ENCODE measurements at regions not wholly inside any gene's neighbourhood (a gene's known extent, or its start where the extent isn't known, plus 50 kb on each side); places are given as distances from the start of the nearest gene placed in this dataset.
"Not testable (repeated sequence)": the region's sequence is repeated elsewhere in the genome, so short reads cannot be mapped to it uniquely, and the experiment has no call there.

GRCh38 chr10:109743574-109743973, 179.7 kb downstream of the XPNPEP1 start:
- Mint-ChIP-seq H3K27me3 (peaks cover 4% of the 10 kb centered on the region), H3K4me3 (no peak overlapping the region), H3K27ac (no peak overlapping the region), H3K9me3 (no peaks in the 10 kb centered on the region), H3K36me3 (ENCODE audit: low read depth) (no peaks in the 10 kb centered on the region), H3K4me1 (no peaks in the 10 kb centered on the region)
- ATAC-seq (no peak), DNase-seq (no peak)

GRCh38 chr10:109743146-109743545, 180.2 kb downstream of the XPNPEP1 start:
- no peaks in the 10 kb centered on the region for H3K4me1 Mint-ChIP-seq
- no peaks in the 10 kb centered on the region for H3K9me3 Mint-ChIP-seq
- H3K36me3 Mint-ChIP-seq (ENCODE audit: low read depth), result no peaks in the 10 kb centered on the region
- DNase-seq (no peak), ATAC-seq (no peak)
- H3K27ac Mint-ChIP-seq, result no peak overlapping the region
- H3K4me3 Mint-ChIP-seq, result no peak overlapping the region
- peaks cover 6% of the 10 kb centered on the region for H3K27me3 Mint-ChIP-seq

- Mint-ChIP-seq H3K4me1 (no peaks in the 10 kb centered on the region), H3K27ac (no peak overlapping the region), H3K4me3 (no peak overlapping the region), H3K9me3 (no peaks in the 10 kb centered on the region), H3K27me3 (peaks cover 6% of the 10 kb centered on the region), H3K36me3 (ENCODE audit: low read depth) (no peaks in the 10 kb centered on the region)
- DNase-seq, result no peak
- no peak for ATAC-seq
These were observed 181.6 kb downstream of the XPNPEP1 start for GRCh38 chr10:109741712-109742111.

GRCh38 chr10:109740436-109740835, 182.9 kb downstream of the XPNPEP1 start:
- no peak overlapping the region for H3K4me3 Mint-ChIP-seq
- H3K36me3 Mint-ChIP-seq (ENCODE audit: low read depth), result no peaks in the 10 kb centered on the region
- no peak overlapping the region for H3K27ac Mint-ChIP-seq
- DNase-seq (no peak), ATAC-seq (no peak)
- H3K9me3 Mint-ChIP-seq, result no peaks in the 10 kb centered on the region
- H3K27me3 Mint-ChIP-seq, result peaks cover 6% of the 10 kb centered on the region
- H3K4me1 Mint-ChIP-seq, result no peaks in the 10 kb centered on the region

- ATAC-seq (no peak), DNase-seq (no peak)
- Mint-ChIP-seq H3K36me3 (ENCODE audit: low read depth) (no peaks in the 10 kb centered on the region), H3K27ac (no peak overlapping the region), H3K4me1 (no peaks in the 10 kb centered on the region), H3K4me3 (no peak overlapping the region), H3K9me3 (no peaks in the 10 kb centered on the region), H3K27me3 (peaks cover 6% of the 10 kb centered on the region)
These were observed 185.7 kb downstream of the XPNPEP1 start for GRCh38 chr10:109737626-109738025.

- H3K27ac Mint-ChIP-seq, result no peak overlapping the region
- no peaks in the 10 kb centered on the region for H3K4me1 Mint-ChIP-seq
- no peak for ATAC-seq
- no peak overlapping the region for H3K4me3 Mint-ChIP-seq
- H3K9me3 Mint-ChIP-seq, result no peaks in the 10 kb centered on the region
- H3K36me3 Mint-ChIP-seq (ENCODE audit: low read depth), result no peaks in the 10 kb centered on the region
- no peak for DNase-seq
- peaks cover 6% of the 10 kb centered on the region for H3K27me3 Mint-ChIP-seq
These were observed 186.3 kb downstream of the XPNPEP1 start for GRCh38 chr10:109737009-109737408.

- no peak overlapping the region for H3K27ac Mint-ChIP-seq
- no peak for ATAC-seq
- no peaks in the 10 kb centered on the region for H3K36me3 Mint-ChIP-seq (ENCODE audit: low read depth)
- no peaks in the 10 kb centered on the region for H3K4me1 Mint-ChIP-seq
- no peak overlapping the region for H3K4me3 Mint-ChIP-seq
- H3K9me3 Mint-ChIP-seq, result no peaks in the 10 kb centered on the region
- H3K27me3 Mint-ChIP-seq, result peaks cover 6% of the 10 kb centered on the region
- no peak for DNase-seq
These were observed 187.5 kb downstream of the XPNPEP1 start for GRCh38 chr10:109735776-109736175.

- no peaks in the 10 kb centered on the region for H3K4me1 Mint-ChIP-seq
- H3K36me3 Mint-ChIP-seq (ENCODE audit: low read depth), result no peaks in the 10 kb centered on the region
- H3K27ac Mint-ChIP-seq, result no peak overlapping the region
- H3K9me3 Mint-ChIP-seq, result no peaks in the 10 kb centered on the region
- no peak overlapping the region for H3K4me3 Mint-ChIP-seq
- no peak for ATAC-seq
- no peaks in the 10 kb centered on the region for H3K27me3 Mint-ChIP-seq
- no peak for DNase-seq
These were observed 190.9 kb downstream of the XPNPEP1 start for GRCh38 chr10:109732254-109732965.

GRCh38 chr10:109729895-109730294, 193.4 kb downstream of the XPNPEP1 start:
- not testable (repeated sequence) for H3K9me3 Mint-ChIP-seq; DNase-seq; H3K36me3 Mint-ChIP-seq (ENCODE audit: low read depth); H3K27me3 Mint-ChIP-seq; H3K27ac Mint-ChIP-seq; H3K4me1 Mint-ChIP-seq; ATAC-seq; H3K4me3 Mint-ChIP-seq

GRCh38 chr10:109727436-109727835, 195.9 kb downstream of the XPNPEP1 start:
- no peaks in the 10 kb centered on the region for H3K36me3 Mint-ChIP-seq (ENCODE audit: low read depth)
- no peaks in the 10 kb centered on the region for H3K9me3 Mint-ChIP-seq
- ATAC-seq (no peak), DNase-seq (no peak)
- H3K27me3 Mint-ChIP-seq, result no peaks in the 10 kb centered on the region
- H3K4me1 Mint-ChIP-seq, result no peaks in the 10 kb centered on the region
- no peak overlapping the region for H3K27ac Mint-ChIP-seq
- H3K4me3 Mint-ChIP-seq, result no peak overlapping the region

- Mint-ChIP-seq H3K36me3 (ENCODE audit: low read depth) (no peaks in the 10 kb centered on the region), H3K4me3 (no peak overlapping the region), H3K27me3 (no peaks in the 10 kb centered on the region), H3K27ac (no peak overlapping the region), H3K4me1 (no peaks in the 10 kb centered on the region), H3K9me3 (no peaks in the 10 kb centered on the region)
- ATAC-seq, result no peak
- no peak for DNase-seq
These were observed 196.8 kb downstream of the XPNPEP1 start for GRCh38 chr10:109726473-109726872.

GRCh38 chr10:109723305-109723704, 200.0 kb downstream of the XPNPEP1 start:
- ATAC-seq (no peak), DNase-seq (no peak)

GRCh38 chr10:109721453-109722064, 201.8 kb downstream of the XPNPEP1 start:
- Mint-ChIP-seq H3K4me3 (no peak overlapping the region), H3K9me3 (no peaks in the 10 kb centered on the region), H3K4me1 (no peaks in the 10 kb centered on the region), H3K36me3 (ENCODE audit: low read depth) (no peaks in the 10 kb centered on the region), H3K27ac (no peak overlapping the region), H3K27me3 (no peaks in the 10 kb centered on the region)
- ATAC-seq (no peak), DNase-seq (no peak)

More at GRCh38 chr10:109723305-109723704, 200.0 kb downstream of the XPNPEP1 start:
- Mint-ChIP-seq H3K36me3 (ENCODE audit: low read depth) (no peaks in the 10 kb centered on the region), H3K4me1 (no peaks in the 10 kb centered on the region), H3K9me3 (no peaks in the 10 kb centered on the region), H3K4me3 (no peak overlapping the region), H3K27ac (no peak overlapping the region), H3K27me3 (no peaks in the 10 kb centered on the region)

GRCh38 chr10:109706026-109706560, 217.2 kb downstream of the XPNPEP1 start:
- H3K4me1 Mint-ChIP-seq, result no peaks in the 10 kb centered on the region
- no peak overlapping the region for H3K27ac Mint-ChIP-seq
- no peaks in the 10 kb centered on the region for H3K27me3 Mint-ChIP-seq
- no peak overlapping the region for H3K4me3 Mint-ChIP-seq
- ATAC-seq, result no peak
- H3K36me3 Mint-ChIP-seq (ENCODE audit: low read depth), result no peaks in the 10 kb centered on the region
- H3K9me3 Mint-ChIP-seq, result peaks cover 9% of the 10 kb centered on the region
- no peak for DNase-seq

- no peak for ATAC-seq
- no peak for DNase-seq
- Mint-ChIP-seq H3K27me3 (no peaks in the 10 kb centered on the region), H3K27ac (no peak overlapping the region), H3K4me3 (no peak overlapping the region), H3K4me1 (no peaks in the 10 kb centered on the region), H3K36me3 (ENCODE audit: low read depth) (no peaks in the 10 kb centered on the region), H3K9me3 (no peaks in the 10 kb centered on the region)
These were observed 221.6 kb downstream of the XPNPEP1 start for GRCh38 chr10:109701633-109702215.

All from activated naive CD8-positive, alpha-beta T cell treated with anti-CD3 and anti-CD28 coated beads, Interleukin-2, amount 50 U/mL, for 24 hours (primary cell).